Cerebellar cortex (tissue), 1 donor: ENCODE measurements at regions not wholly inside any gene's neighbourhood (a gene's known extent, or its start where the extent isn't known, plus 50 kb on each side); places are given as distances from the start of the nearest gene placed in this dataset.

Experiments
- DNase-seq: peaks from one replicate; pipeline ENCODE4 v3.0.0-alpha.2; 2015; ENCODE audit warnings: low spot score

- no peak for DNase-seq
Observed at GRCh38 chr11:11789735-11790369, 51.9 kb upstream of the USP47 start.

GRCh38 chr11:11788063-11788710 lies 53.6 kb upstream of the USP47 start:
- DNase-seq: no peak

GRCh38 chr11:11787305-11788062 lies 54.3 kb upstream of the USP47 start:
- DNase-seq: peak; percentile 87

GRCh38 chr11:11786771-11787170 lies 55.0 kb upstream of the USP47 start:
- peak; percentile 38 for DNase-seq

- DNase-seq: no peak
Observed at GRCh38 chr11:11786234-11786633, 55.5 kb upstream of the USP47 start.

- DNase-seq: no peak
Observed at GRCh38 chr11:11782532-11783110, 59.2 kb upstream of the USP47 start.

- DNase-seq: no peak
Observed at GRCh38 chr11:11780858-11781257, 60.9 kb upstream of the USP47 start.

- no peak for DNase-seq
Observed at GRCh38 chr11:11779975-11780374, 61.8 kb upstream of the USP47 start.

- DNase-seq: no peak
Observed at GRCh38 chr11:11777897-11778296, 63.9 kb upstream of the USP47 start.

GRCh38 chr11:11776714-11777113 lies 65.1 kb upstream of the USP47 start:
- no peak for DNase-seq

GRCh38 chr11:11774928-11775327 lies 66.8 kb upstream of the USP47 start:
- DNase-seq: no peak

- no peak for DNase-seq
Observed at GRCh38 chr11:11772865-11773515, 68.8 kb upstream of the USP47 start.

- no peak for DNase-seq
Observed at GRCh38 chr11:11770921-11771486, 70.8 kb upstream of the USP47 start.

GRCh38 chr11:11770296-11770695 lies 71.5 kb upstream of the USP47 start:
- no peak for DNase-seq

GRCh38 chr11:11769782-11770181 lies 72.0 kb upstream of the USP47 start:
- DNase-seq: no peak

GRCh38 chr11:11769362-11769761 lies 72.4 kb upstream of the USP47 start:
- DNase-seq: no peak

- DNase-seq: no peak
Observed at GRCh38 chr11:11764423-11764803, 77.4 kb upstream of the USP47 start.

- DNase-seq: no peak
Observed at GRCh38 chr11:11763796-11764422, 77.9 kb upstream of the USP47 start.

- no peak for DNase-seq
Observed at GRCh38 chr11:11760838-11761237, 80.9 kb upstream of the USP47 start.

GRCh38 chr11:11758603-11759196 lies 83.1 kb upstream of the USP47 start:
- no peak for DNase-seq

- DNase-seq: no peak
Observed at GRCh38 chr11:11757909-11758308, 83.9 kb upstream of the USP47 start.
